H9 (cell line): ENCODE measurements at regions not wholly inside any gene's neighbourhood (a gene's known extent, or its start where the extent isn't known, plus 50 kb on each side); places are given as distances from the start of the nearest gene placed in this dataset.

Source experiments
- DNase-seq: peaks from one replicate; pipeline ENCODE4 v3.0.0-alpha.2; 2017
- H2AFZ ChIP-seq: one replicate; pipeline ENCODE4 v1.6.1; 2013; ENCODE audit warnings: mild to moderate bottlenecking, low read length, control low read depth, moderate library complexity
- H2AK5ac ChIP-seq: 2 replicates; pipeline ENCODE4 v1.6.1; 2013; ENCODE audit warnings: low read length, control low read depth, mixed read lengths; ENCODE audit not compliant: insufficient read length
- H2BK120ac ChIP-seq: one replicate; pipeline ENCODE4 v1.6.1; 2013; ENCODE audit warnings: low read depth, mild to moderate bottlenecking, low read length, control low read depth, inconsistent platforms; ENCODE audit not compliant: poor library complexity, severe bottlenecking
- H2BK12ac ChIP-seq: 2 replicates; pipeline ENCODE4 v1.6.1; 2013; ENCODE audit warnings: low read length, control low read depth, mixed read lengths, low read depth; ENCODE audit not compliant: insufficient read length
- H2BK15ac ChIP-seq: 2 replicates; pipeline ENCODE4 v1.6.1; 2013; ENCODE audit warnings: low read depth, low read length, control low read depth
- H2BK20ac ChIP-seq: one replicate; pipeline ENCODE4 v1.6.1; 2013; ENCODE audit warnings: low read depth, mild to moderate bottlenecking, low read length, control low read depth, inconsistent platforms; ENCODE audit not compliant: poor library complexity, severe bottlenecking
- H2BK5ac ChIP-seq: 2 replicates; pipeline ENCODE4 v1.6.1; 2013; ENCODE audit warnings: low read length, control low read depth, mixed read lengths; ENCODE audit not compliant: insufficient read length
- H3K14ac ChIP-seq: 2 replicates; pipeline ENCODE4 v1.6.1; 2013; ENCODE audit warnings: low read length, control low read depth; ENCODE audit not compliant: insufficient read depth
- H3K18ac ChIP-seq: 2 replicates; pipeline ENCODE4 v1.6.1; 2013; ENCODE audit warnings: low read depth, mild to moderate bottlenecking, mixed read lengths, low read length, control low read depth; ENCODE audit not compliant: insufficient read length
- H3K23ac ChIP-seq: 2 replicates; pipeline ENCODE4 v1.6.1; 2013; ENCODE audit warnings: low read length, control low read depth, mixed read lengths, low read depth; ENCODE audit not compliant: insufficient read length
- H3K23me2 ChIP-seq: 2 replicates; pipeline ENCODE4 v1.6.1; 2013; ENCODE audit warnings: low read depth, mild to moderate bottlenecking, mixed read lengths, low read length, control low read depth; ENCODE audit not compliant: insufficient read length, poor library complexity, severe bottlenecking
- H3K27ac ChIP-seq: 2 replicates; pipeline ENCODE4 v1.5.1; 2013; ENCODE audit warnings: low read length, control low read depth, mixed read lengths, low read depth; ENCODE audit not compliant: insufficient read length
- H3K27me3 ChIP-seq: 2 replicates; pipeline ENCODE4 v1.6.1; 2013; ENCODE audit warnings: low read length, control low read depth, inconsistent platforms; ENCODE audit not compliant: insufficient read depth
- H3K4ac ChIP-seq: 2 replicates; pipeline ENCODE4 v1.6.1; 2013; ENCODE audit warnings: low read depth, mild to moderate bottlenecking, control low read depth, inconsistent platforms, low read length, moderate library complexity
- H3K4me1 ChIP-seq: 2 replicates; pipeline ENCODE4 v1.6.1; 2013; ENCODE audit warnings: low read length, control low read depth, inconsistent platforms; ENCODE audit not compliant: insufficient read depth
- H3K4me2 ChIP-seq: 2 replicates; pipeline ENCODE4 v1.6.1; 2013; ENCODE audit warnings: low read length, control low read depth, mixed read lengths; ENCODE audit not compliant: insufficient read length, insufficient read depth
- H3K56ac ChIP-seq: 2 replicates; pipeline ENCODE4 v1.6.1; 2013; ENCODE audit warnings: low read depth, mild to moderate bottlenecking, mixed read lengths, low read length, control low read depth; ENCODE audit not compliant: insufficient read length
- H3K79me1 ChIP-seq: 2 replicates; pipeline ENCODE4 v1.6.1; 2013; ENCODE audit warnings: low read depth, mild to moderate bottlenecking, moderate library complexity, low read length, control low read depth, inconsistent platforms; ENCODE audit not compliant: insufficient read depth, poor library complexity, severe bottlenecking
- H3K79me2 ChIP-seq: 2 replicates; pipeline ENCODE4 v1.6.1; 2013; ENCODE audit warnings: low read length, control low read depth, inconsistent platforms; ENCODE audit not compliant: insufficient read depth
- H3K9ac ChIP-seq: 2 replicates; pipeline ENCODE4 v1.6.1; 2013; ENCODE audit warnings: low read length, control low read depth, mixed read lengths; ENCODE audit not compliant: insufficient read length; ENCODE audit errors: extremely low read depth
- H3K9me3 ChIP-seq: one replicate; pipeline ENCODE4 v1.6.1; 2013; ENCODE audit warnings: low read depth, low read length, inconsistent platforms; ENCODE audit not compliant: control insufficient read depth
- H3T11ph ChIP-seq: one replicate; pipeline ENCODE4 v1.6.1; 2013; ENCODE audit warnings: mild to moderate bottlenecking, low read length, control low read depth, inconsistent platforms
- H4K20me1 ChIP-seq: one replicate; pipeline ENCODE4 v1.6.1; 2013; ENCODE audit not compliant: control insufficient read depth, insufficient read length, insufficient read depth
- H4K5ac ChIP-seq: 2 replicates; pipeline ENCODE4 v1.6.1; 2013; ENCODE audit warnings: low read depth, mild to moderate bottlenecking, mixed read lengths, low read length, control low read depth; ENCODE audit not compliant: insufficient read length
- H4K8ac ChIP-seq: replicated peaks from 2 replicates; pipeline ENCODE4 v1.6.1; 2013; ENCODE audit warnings: low read length, control low read depth, mixed read lengths, low read depth; ENCODE audit not compliant: insufficient read length
- H4K91ac ChIP-seq: 2 replicates; pipeline ENCODE4 v1.6.1; 2013; ENCODE audit warnings: low read depth, mild to moderate bottlenecking, moderate library complexity, mixed read lengths, low read length, control low read depth; ENCODE audit not compliant: insufficient read length
- H3K27ac Mint-ChIP-seq, 3 experiments: 2 replicates in 2 of 3; 3 replicates in 1 of 3; pipeline ENCODE4 v1.8.0; 2020 to 2021; ENCODE audit warnings: mixed read lengths in 3 of 3, mild to moderate bottlenecking in 1 of 3, moderate library complexity in 1 of 3
- H3K27me3 Mint-ChIP-seq: 2 replicates; pipeline ENCODE4 v1.8.0; 2021; ENCODE audit warnings: low read depth, mild to moderate bottlenecking, moderate library complexity, mixed read lengths
- H3K36me3 Mint-ChIP-seq, 3 experiments: 2 replicates in 2 of 3; 3 replicates in 1 of 3; pipeline ENCODE4 v1.8.0; 2020 to 2021; ENCODE audit warnings: low read depth in 3 of 3, mixed read lengths in 3 of 3; ENCODE audit not compliant: insufficient read depth in 1 of 3
- H3K4me1 Mint-ChIP-seq, 2 experiments: 2 replicates each; pipeline ENCODE4 v1.8.0; 2020; ENCODE audit warnings: mixed read lengths in 2 of 2
- H3K4me3 Mint-ChIP-seq, 2 experiments: 2 replicates in 1 of 2; 3 replicates in 1 of 2; pipeline ENCODE4 v1.8.0; 2020 to 2021; ENCODE audit warnings: mild to moderate bottlenecking in 2 of 2, mixed read lengths in 2 of 2, moderate library complexity in 1 of 2
- H3K9me3 Mint-ChIP-seq, 2 experiments: 2 replicates in 1 of 2; 3 replicates in 1 of 2; pipeline ENCODE4 v1.8.0; 2020; ENCODE audit warnings: mild to moderate bottlenecking in 2 of 2, mixed read lengths in 2 of 2, moderate library complexity in 1 of 2
- WGBS: extraction: QIAGEN DNeasy Blood & Tissue Kit; methylation state at CpG from one replicate; pipeline ENCODE4 v1.1.7; 2013; ENCODE audit warnings: missing lambda C conversion rate, low lambda C conversion rate, mixed read lengths; ENCODE audit not compliant: insufficient read length; ENCODE audit errors: extremely low coverage; 5-methylcytosine and 5-hydroxymethylcytosine counted together
- TF ChIP-seq, protein P1 (sequence below): fragments of 200-600 bp; sonication (generic); conservative IDR thresholded peaks from 3 replicates; pipeline ENCODE4 v1.8.0; 2021; ENCODE audit warnings: antibody characterized with exemption, mild to moderate bottlenecking

GRCh38 chr9:79246170-79246569 lies 325.6 kb upstream of the TLE4 start:
- Histone ChIP-seq H2BK20ac (no peak overlapping the region), H2BK15ac (no peak overlapping the region), H3K18ac (no peak overlapping the region), H3K79me1 (no peaks in the 10 kb centered on the region), H4K5ac (no peak overlapping the region), H2AK5ac (no peak overlapping the region), H2BK12ac (no peak overlapping the region), H2BK5ac (no peak overlapping the region), H3K9ac (no peak overlapping the region), H3K14ac (no peak overlapping the region), H3K23ac (no peak overlapping the region), H3K79me2 (no peaks in the 10 kb centered on the region), H3K27me3 (no peaks in the 10 kb centered on the region), H3K4ac (no peak overlapping the region), H2AFZ (no peak overlapping the region), H3K27ac (no peak overlapping the region), H3K23me2 (no peaks in the 10 kb centered on the region), H3K4me1 (peaks cover 2% of the 10 kb centered on the region; the same call in 1 of the 2 replicates), H4K20me1 (no peaks in the 10 kb centered on the region), H2BK120ac (no peak overlapping the region), H3T11ph (no peak overlapping the region), H4K8ac (no peak overlapping the region), H3K56ac (no peak overlapping the region), H4K91ac (no peak overlapping the region), H3K4me2 (no peak overlapping the region), H3K9me3 (no peaks in the 10 kb centered on the region)
- H3K36me3 Mint-ChIP-seq, result no peaks in the 10 kb centered on the region
- H3K27ac Mint-ChIP-seq, result peak overlapping the region in 2 of 3 experiments; percentile 35 to 41; a peak in 2 of 7 replicates
- WGBS, result no CpG with 5 or more reads among the region's 1 CpG
- no peaks in the 10 kb centered on the region; a peak in 1 of 5 replicates for H3K9me3 Mint-ChIP-seq
- DNase-seq, result no peak
- peak overlapping the region in 1 of 2 experiments; percentile 33; a peak in 1 of 5 replicates for H3K4me3 Mint-ChIP-seq
- H3K27me3 Mint-ChIP-seq, result no peaks in the 10 kb centered on the region; the same call in 1 of the 2 replicates
- H3K4me1 Mint-ChIP-seq, result peaks cover 40 to 46% of the 10 kb centered on the region in 2 experiments
- TF ChIP-seq, protein P1, sequence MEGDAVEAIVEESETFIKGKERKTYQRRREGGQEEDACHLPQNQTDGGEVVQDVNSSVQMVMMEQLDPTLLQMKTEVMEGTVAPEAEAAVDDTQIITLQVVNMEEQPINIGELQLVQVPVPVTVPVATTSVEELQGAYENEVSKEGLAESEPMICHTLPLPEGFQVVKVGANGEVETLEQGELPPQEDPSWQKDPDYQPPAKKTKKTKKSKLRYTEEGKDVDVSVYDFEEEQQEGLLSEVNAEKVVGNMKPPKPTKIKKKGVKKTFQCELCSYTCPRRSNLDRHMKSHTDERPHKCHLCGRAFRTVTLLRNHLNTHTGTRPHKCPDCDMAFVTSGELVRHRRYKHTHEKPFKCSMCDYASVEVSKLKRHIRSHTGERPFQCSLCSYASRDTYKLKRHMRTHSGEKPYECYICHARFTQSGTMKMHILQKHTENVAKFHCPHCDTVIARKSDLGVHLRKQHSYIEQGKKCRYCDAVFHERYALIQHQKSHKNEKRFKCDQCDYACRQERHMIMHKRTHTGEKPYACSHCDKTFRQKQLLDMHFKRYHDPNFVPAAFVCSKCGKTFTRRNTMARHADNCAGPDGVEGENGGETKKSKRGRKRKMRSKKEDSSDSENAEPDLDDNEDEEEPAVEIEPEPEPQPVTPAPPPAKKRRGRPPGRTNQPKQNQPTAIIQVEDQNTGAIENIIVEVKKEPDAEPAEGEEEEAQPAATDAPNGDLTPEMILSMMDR, result no peak
